GM18858 (cell line): ENCODE measurements at regions not wholly inside any gene's neighbourhood (a gene's known extent, or its start where the extent isn't known, plus 50 kb on each side); places are given as distances from the start of the nearest gene placed in this dataset.

Source experiments
- ATAC-seq: cut with Tn5 transposase; IDR thresholded peaks from one replicate; pipeline ENCODE4 v1.9.1; 2021; ENCODE audit not compliant: unreplicated experiment

- ATAC-seq: no peak
Observed at GRCh38 chr1:193321242-193321840, 134.9 kb upstream of the B3GALT2 start.

GRCh38 chr1:193320270-193320669 is 133.9 kb upstream of the B3GALT2 start:
- ATAC-seq: no peak

- no peak for ATAC-seq
Observed at GRCh38 chr1:193318347-193318746, 131.9 kb upstream of the B3GALT2 start.

GRCh38 chr1:193313354-193314140 is 127.1 kb upstream of the B3GALT2 start:
- ATAC-seq: no peak

GRCh38 chr1:193312432-193312831 is 126.0 kb upstream of the B3GALT2 start:
- ATAC-seq: no peak

- ATAC-seq: no peak
Observed at GRCh38 chr1:193311226-193311948, 125.0 kb upstream of the B3GALT2 start.

GRCh38 chr1:193310564-193310963 is 124.2 kb upstream of the B3GALT2 start:
- no peak for ATAC-seq

- ATAC-seq: no peak
Observed at GRCh38 chr1:193309936-193310475, 123.6 kb upstream of the B3GALT2 start.

GRCh38 chr1:193308438-193308837 is 122.0 kb upstream of the B3GALT2 start:
- ATAC-seq: no peak

GRCh38 chr1:193306430-193306829 is 120.0 kb upstream of the B3GALT2 start:
- no peak for ATAC-seq
